DOHH2 (cell line): ENCODE measurements at regions not wholly inside any gene's neighbourhood (a gene's known extent, or its start where the extent isn't known, plus 50 kb on each side); places are given as distances from the start of the nearest gene placed in this dataset.

ENCODE experiments used
- EZH2phosphoT487 ChIP-seq: fragments of 200-600 bp; sonication (generic); IDR thresholded peaks from 2 replicates; pipeline ENCODE4 v1.6.1; 2017; ENCODE audit warnings: borderline replicate concordance, mild to moderate bottlenecking, antibody characterized with exemption, low read length, moderate library complexity, mixed read lengths
- TF ChIP-seq, protein P1 (sequence below): fragments of 200-600 bp; sonication (generic); IDR thresholded peaks from one replicate; pipeline ENCODE4 v1.5.1; 2014; ENCODE audit warnings: antibody characterized with exemption, mild to moderate bottlenecking, low read depth, low read length; ENCODE audit not compliant: poor library complexity, severe bottlenecking

DNA sequence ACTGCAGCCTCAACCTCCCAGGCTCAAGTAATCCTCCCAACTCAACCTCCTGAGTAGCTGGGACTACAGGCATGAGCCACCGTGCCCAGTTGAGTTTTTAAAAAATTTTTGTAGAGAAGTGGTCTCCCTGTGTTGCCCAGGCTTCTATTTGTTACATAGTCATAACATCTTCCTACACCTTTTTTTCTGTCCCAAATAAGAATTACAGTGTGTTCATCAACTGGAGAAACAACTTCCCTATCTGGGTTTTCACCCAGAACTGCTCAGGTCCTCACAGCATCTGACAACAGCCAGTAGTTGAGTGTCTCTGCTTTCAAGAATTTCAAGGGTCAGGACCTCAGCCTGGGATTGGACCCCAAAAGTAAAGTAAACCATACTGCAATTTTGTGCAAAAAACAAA lies 235.2 kb upstream of the AMIGO2 start:
- TF ChIP-seq, protein P1, sequence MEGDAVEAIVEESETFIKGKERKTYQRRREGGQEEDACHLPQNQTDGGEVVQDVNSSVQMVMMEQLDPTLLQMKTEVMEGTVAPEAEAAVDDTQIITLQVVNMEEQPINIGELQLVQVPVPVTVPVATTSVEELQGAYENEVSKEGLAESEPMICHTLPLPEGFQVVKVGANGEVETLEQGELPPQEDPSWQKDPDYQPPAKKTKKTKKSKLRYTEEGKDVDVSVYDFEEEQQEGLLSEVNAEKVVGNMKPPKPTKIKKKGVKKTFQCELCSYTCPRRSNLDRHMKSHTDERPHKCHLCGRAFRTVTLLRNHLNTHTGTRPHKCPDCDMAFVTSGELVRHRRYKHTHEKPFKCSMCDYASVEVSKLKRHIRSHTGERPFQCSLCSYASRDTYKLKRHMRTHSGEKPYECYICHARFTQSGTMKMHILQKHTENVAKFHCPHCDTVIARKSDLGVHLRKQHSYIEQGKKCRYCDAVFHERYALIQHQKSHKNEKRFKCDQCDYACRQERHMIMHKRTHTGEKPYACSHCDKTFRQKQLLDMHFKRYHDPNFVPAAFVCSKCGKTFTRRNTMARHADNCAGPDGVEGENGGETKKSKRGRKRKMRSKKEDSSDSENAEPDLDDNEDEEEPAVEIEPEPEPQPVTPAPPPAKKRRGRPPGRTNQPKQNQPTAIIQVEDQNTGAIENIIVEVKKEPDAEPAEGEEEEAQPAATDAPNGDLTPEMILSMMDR: no peak
- TF ChIP-seq EZH2phosphoT487: no peak
